Pancreas (tissue), 10 donors: ENCODE measurements at regions not wholly inside any gene's neighbourhood (a gene's known extent, or its start where the extent isn't known, plus 50 kb on each side); places are given as distances from the start of the nearest gene placed in this dataset.

Experiments
- ATAC-seq, 4 donors: fragments of 200-7000 bp; cut with Tn5 transposase; one replicate each; pipeline versions ENCODE4 v1.8.0 to v1.9.1; 2020; ENCODE audit warnings: mild to moderate bottlenecking in 4 of 4, moderate library complexity in 4 of 4
- DNase-seq, 6 donors: peaks; one replicate each; pipeline ENCODE4 v3.0.0-alpha.2; 2020
- FAIRE-seq: peaks from 2 replicates; lab custom pipeline; 2012; peaks lifted over from hg19 to GRCh38; lab: Jason Lieb, UNC
- H3K27ac ChIP-seq, 4 donors: fragments of 200-600 bp; sonication (generic); 1 replicate in 3 of 4; 2 replicates in 1 of 4; pipeline versions ENCODE4 v1.5.0 to v1.8.0; 2020
- H3K27me3 ChIP-seq, 4 donors: fragments of 200-600 bp; one replicate each; pipeline ENCODE4 v1.8.0; 2021
- H3K36me3 ChIP-seq, 3 donors: fragments of 200-600 bp; sonication (generic) in 1 of 3; one replicate each; pipeline versions ENCODE4 v1.5.0 to v1.8.0; 2020 to 2021
- H3K4me1 ChIP-seq, 3 donors: fragments of 200-600 bp; one replicate each; pipeline ENCODE4 v1.8.0; 2021
- H3K4me3 ChIP-seq, 4 donors: fragments of 200-600 bp; sonication (generic) in 2 of 4; one replicate each; pipeline versions ENCODE4 v1.5.0 to v1.8.0; 2020 to 2021
- H3K9me3 ChIP-seq, 4 donors: fragments of 200-600 bp; one replicate each; pipeline ENCODE4 v1.8.0; 2021
- CTCF ChIP-seq, 4 donors: fragments of 200-600 bp; sonication (generic) in 3 of 4; IDR thresholded peaks; one replicate each; pipeline versions ENCODE4 v1.5.0 to v1.8.0; 2021; ENCODE audit warnings: antibody characterized with exemption in 4 of 4
- WGBS, 2 donors: extraction: QIAGEN DNeasy Blood & Tissue Kit; methylation state at CpG; one replicate each; pipeline ENCODE4 v1.1.7; 2013; 5-methylcytosine and 5-hydroxymethylcytosine counted together
- intact Hi-C, 3 donors: fragments of 100-400 bp; cut with DNase I; formaldehyde crosslinking; loops; one replicate each; pipeline versions ENCODE4 v1.11.1 to v1.14.2; 2022
- donor health status: healthy with polysubstance abuse.
- donor health status: DM: no; HTN: no; CAD: no; lungs with moderate emphysema.
- donor health status: DM: no; HTN: no; CAD: no.
- donor health status: control.
- donor health status: control.
- donor health status: Bipolar disorder and iron deficiency.
- donor health status: DM: yes; HTN: yes; CAD: no.
- donor health status: DM: no; HTN: no; CAD: no.
- donor health status: DM: no; HTN: no; CAD: no.
- donor health status: DM: yes; HTN: yes; CAD: no.

GRCh38 chrX:57772637-57773036, 92.6 kb upstream of the NLRP2B start:
- no peak for FAIRE-seq
- WGBS, 2 donors: 68 to 73% methylated on average over 4 of the region's 4 CpGs

GRCh38 chrX:57771689-57772088, 91.6 kb upstream of the NLRP2B start:
- H3K4me3 ChIP-seq: no peak overlapping the region
- H3K27ac ChIP-seq: no peak overlapping the region
- H3K4me1 ChIP-seq: no peaks in the 10 kb centered on the region
- FAIRE-seq (peak; percentile 17), ATAC-seq (no peak), DNase-seq (no peak)
- H3K36me3 ChIP-seq: no peaks in the 10 kb centered on the region
- H3K9me3 ChIP-seq: no peaks in the 10 kb centered on the region
- no peak for TF ChIP-seq CTCF (IDR thresholded peaks at IDR 0.05)
- H3K27me3 ChIP-seq: no peaks in the 10 kb centered on the region
- intact Hi-C loops: no loop called here

More at GRCh38 chrX:57772637-57773036, 92.6 kb upstream of the NLRP2B start:
- Histone ChIP-seq H3K27ac (no peak overlapping the region), H3K9me3 (no peaks in the 10 kb centered on the region), H3K4me1 (no peaks in the 10 kb centered on the region), H3K27me3 (no peaks in the 10 kb centered on the region), H3K36me3 (no peaks in the 10 kb centered on the region), H3K4me3 (no peak overlapping the region)
- intact Hi-C loops: no loop called here
- no peak for TF ChIP-seq CTCF (IDR thresholded peaks at IDR 0.05)
- DNase-seq: no peak
- no peak for ATAC-seq

GRCh38 chrX:57752866-57753265, 72.8 kb upstream of the NLRP2B start:
- no peak for ATAC-seq
- Histone ChIP-seq H3K9me3 (no peaks in the 10 kb centered on the region), H3K27ac (no peak overlapping the region), H3K27me3 (no peaks in the 10 kb centered on the region), H3K4me3 (no peak overlapping the region), H3K36me3 (no peaks in the 10 kb centered on the region), H3K4me1 (no peaks in the 10 kb centered on the region)
- DNase-seq: no peak
- FAIRE-seq: no peak
- intact Hi-C loops: no loop called here
- 64 to 65% methylated on average over 2 of the region's 2 CpGs for WGBS, 2 donors
- TF ChIP-seq CTCF (IDR thresholded peaks at IDR 0.05): no peak

- no peak for TF ChIP-seq CTCF (IDR thresholded peaks at IDR 0.05)
Measured at GRCh38 chrX:57741107-57741506, 61.0 kb upstream of the NLRP2B start.

GRCh38 chrX:57737881-57738280, 57.8 kb upstream of the NLRP2B start:
- ATAC-seq: no peak

More at GRCh38 chrX:57741107-57741506, 61.0 kb upstream of the NLRP2B start:
- peaks cover 0 to 4% (median 0%) of the 10 kb centered on the region in 4 donors for H3K27me3 ChIP-seq
- intact Hi-C loops: no loop called here
- H3K4me3 ChIP-seq: no peak overlapping the region
- FAIRE-seq (no peak), DNase-seq (no peak), ATAC-seq (no peak)
- H3K36me3 ChIP-seq: no peaks in the 10 kb centered on the region
- H3K27ac ChIP-seq: no peak overlapping the region
- no peaks in the 10 kb centered on the region for H3K4me1 ChIP-seq
- 38 to 42% methylated on average over 2 of the region's 2 CpGs for WGBS, 2 donors
- no peaks in the 10 kb centered on the region for H3K9me3 ChIP-seq

More at GRCh38 chrX:57737881-57738280, 57.8 kb upstream of the NLRP2B start:
- intact Hi-C loops: no loop called here
- H3K9me3 ChIP-seq: no peaks in the 10 kb centered on the region
- no peaks in the 10 kb centered on the region for H3K36me3 ChIP-seq
- no peak for FAIRE-seq
- H3K4me3 ChIP-seq: no peak overlapping the region
- H3K27me3 ChIP-seq: peaks cover 0 to 7% (median 3%) of the 10 kb centered on the region in 4 donors
- no peak overlapping the region for H3K27ac ChIP-seq
- no peaks in the 10 kb centered on the region for H3K4me1 ChIP-seq
- TF ChIP-seq CTCF (IDR thresholded peaks at IDR 0.05): no peak
- no peak for DNase-seq
